GM12872 (cell line): ENCODE measurements at regions not wholly inside any gene's neighbourhood (a gene's known extent, or its start where the extent isn't known, plus 50 kb on each side); places are given as distances from the start of the nearest gene placed in this dataset.

Experiments used
- TF ChIP-seq, protein P1 (sequence below): IDR thresholded peaks from 3 replicates; pipeline ENCODE4 v1.5.1; 2011; ENCODE audit warnings: low read depth, mild to moderate bottlenecking, low read length, moderate library complexity; ENCODE audit not compliant: insufficient read depth

DNA sequence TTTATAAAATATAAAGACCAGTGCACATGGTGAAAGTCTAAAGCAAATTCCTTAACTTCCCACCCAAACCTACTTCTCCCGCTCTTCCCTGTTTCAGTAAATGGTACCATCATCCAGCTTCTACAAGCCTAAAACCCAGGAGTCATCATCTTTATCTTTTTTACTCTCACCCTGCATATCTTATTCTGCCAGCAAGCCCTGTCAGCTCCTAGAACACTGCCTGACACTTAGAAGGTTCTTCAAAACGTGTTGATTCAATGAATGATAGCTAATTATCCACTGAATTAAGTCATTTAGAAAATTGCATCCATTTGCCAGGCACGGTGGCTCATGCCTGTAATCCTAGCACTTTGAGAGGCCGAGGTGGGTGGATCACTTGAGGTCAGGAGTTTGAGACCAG lies 185.7 kb downstream of the TFAP2B start:
- TF ChIP-seq, protein P1, sequence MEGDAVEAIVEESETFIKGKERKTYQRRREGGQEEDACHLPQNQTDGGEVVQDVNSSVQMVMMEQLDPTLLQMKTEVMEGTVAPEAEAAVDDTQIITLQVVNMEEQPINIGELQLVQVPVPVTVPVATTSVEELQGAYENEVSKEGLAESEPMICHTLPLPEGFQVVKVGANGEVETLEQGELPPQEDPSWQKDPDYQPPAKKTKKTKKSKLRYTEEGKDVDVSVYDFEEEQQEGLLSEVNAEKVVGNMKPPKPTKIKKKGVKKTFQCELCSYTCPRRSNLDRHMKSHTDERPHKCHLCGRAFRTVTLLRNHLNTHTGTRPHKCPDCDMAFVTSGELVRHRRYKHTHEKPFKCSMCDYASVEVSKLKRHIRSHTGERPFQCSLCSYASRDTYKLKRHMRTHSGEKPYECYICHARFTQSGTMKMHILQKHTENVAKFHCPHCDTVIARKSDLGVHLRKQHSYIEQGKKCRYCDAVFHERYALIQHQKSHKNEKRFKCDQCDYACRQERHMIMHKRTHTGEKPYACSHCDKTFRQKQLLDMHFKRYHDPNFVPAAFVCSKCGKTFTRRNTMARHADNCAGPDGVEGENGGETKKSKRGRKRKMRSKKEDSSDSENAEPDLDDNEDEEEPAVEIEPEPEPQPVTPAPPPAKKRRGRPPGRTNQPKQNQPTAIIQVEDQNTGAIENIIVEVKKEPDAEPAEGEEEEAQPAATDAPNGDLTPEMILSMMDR = no peak

DNA sequence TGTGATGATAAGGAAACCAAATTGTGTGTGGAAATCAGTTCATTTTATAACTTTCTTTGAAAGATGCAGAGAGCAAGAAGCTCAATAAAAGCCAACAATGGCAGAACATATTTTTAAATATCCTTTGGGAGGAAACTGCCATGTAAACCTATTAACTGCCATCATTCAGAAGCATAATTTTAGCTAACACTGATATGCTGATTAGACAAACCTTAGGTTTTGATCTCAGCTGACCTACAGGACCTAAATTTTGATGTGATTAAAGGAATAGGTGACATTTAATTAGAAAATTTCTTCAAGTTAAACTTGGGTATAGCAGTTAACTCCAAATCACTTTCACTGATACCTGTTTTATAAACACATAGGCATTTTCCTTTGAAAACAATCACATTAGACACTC lies 187.1 kb downstream of the TFAP2B start:
- TF ChIP-seq, protein P1 = no peak

DNA sequence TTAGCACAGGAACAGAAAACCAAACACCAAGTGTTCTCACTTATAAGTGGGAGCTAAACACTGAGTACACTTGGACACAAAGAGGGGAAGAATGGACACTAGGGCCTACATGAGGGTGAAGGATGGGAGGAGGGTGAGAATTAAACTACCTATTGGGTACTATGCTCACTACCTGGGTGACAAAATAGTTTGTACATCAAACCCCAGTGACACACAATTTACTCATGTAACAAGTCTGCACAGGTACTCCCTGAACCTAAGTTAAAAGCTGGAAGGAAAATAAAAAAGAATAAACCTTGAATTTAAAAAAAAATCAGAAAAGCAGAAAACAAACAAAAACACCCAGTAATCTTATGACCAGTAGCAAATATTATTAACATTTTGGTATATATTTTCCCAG lies 188.6 kb downstream of the TFAP2B start:
- TF ChIP-seq, protein P1 = no peak

DNA sequence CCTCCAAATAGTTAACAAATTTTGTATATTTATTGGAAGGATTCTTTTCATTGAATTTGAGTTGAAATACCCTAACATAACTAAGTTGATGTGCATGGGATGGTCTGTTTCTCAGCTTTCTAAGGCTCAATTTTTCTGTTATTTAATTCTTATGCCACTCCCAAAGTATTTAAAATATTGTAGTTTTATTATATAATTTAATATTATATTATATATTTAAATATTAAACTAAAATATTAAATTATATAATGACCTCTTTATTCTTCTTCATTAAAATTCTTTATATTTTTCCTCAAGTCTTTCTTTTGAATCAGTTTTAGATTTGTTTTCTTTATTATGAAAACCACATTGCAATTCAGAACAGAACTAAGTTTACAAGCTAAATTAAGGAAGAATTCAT lies 194.7 kb downstream of the TFAP2B start:
- TF ChIP-seq, protein P1 = no peak

DNA sequence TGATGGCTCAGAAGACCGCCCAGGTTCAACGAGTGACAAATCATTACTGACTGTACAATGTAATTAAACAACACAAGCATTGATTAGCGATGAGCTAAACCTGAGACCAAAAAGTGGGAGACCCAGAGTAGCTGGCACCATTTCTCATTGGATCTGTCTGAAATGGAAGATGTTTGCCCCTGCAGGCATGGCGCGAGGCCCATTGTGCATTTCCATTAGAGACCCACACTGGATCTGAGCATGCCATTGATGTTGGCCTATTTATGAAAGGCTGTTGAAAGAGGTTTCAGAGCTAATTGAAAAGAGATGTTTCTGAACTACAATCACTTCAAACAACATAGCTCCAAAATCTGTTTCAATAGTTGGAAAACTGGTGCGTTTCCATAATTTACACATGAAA lies 196.7 kb downstream of the TFAP2B start:
- TF ChIP-seq, protein P1 = no peak

DNA sequence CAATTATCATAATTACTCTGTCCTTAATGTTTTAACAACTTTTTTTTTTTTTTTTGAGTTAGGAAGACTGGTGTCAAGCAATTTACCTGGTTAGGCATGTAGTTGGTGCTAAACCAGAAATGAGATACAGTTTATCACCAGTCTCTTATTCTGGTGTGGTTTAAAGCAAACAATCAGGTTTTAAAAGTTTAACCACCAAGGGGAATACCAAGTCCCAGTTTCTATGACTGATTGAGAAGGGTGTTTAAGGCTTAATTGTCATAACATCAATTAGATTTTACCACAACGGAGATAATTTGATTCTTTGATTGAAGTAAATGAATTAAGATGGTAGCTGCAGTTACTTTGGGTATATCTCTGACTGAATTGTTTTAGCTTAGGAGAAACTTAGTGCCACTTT lies 197.8 kb downstream of the TFAP2B start:
- TF ChIP-seq, protein P1 = no peak

DNA sequence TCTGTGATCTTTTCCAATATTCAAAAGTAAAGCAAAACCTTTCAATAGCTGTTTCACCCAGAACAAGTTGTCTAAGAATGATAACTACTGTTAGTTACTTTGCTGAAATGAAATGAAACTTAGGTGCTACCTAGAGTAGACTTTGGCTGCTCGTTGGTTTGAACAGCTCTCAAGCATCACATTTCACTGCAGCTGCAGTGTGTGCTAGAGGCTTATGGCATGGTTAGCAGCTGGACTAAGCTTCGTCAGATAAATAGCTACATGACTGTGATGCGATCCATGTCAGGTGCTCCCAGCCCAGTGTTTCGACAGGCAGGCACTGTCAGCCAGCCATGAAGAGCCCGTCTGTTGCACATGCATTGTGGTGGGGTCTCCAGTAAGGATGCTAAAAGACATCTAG lies 201.1 kb downstream of the TFAP2B start:
- TF ChIP-seq, protein P1 = no peak

DNA sequence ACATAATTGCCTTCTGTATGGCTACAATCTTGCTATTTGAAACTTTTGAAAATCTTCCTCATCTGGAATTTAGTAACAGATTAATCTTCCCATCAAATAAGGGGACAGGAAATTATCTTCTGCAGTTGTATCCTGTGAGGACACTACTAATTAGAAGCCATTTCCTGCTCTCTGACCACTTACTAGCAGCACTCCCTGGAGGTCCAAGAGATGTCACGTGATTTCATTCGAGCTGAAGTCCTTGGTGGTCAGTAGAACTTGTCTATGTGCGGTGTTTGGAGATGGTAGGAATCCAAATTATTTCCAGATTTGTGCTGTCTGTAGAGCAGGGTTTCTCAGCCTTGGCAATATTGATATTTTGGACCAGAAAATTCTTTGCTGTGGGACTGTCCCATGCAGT lies 202.5 kb downstream of the TFAP2B start:
- TF ChIP-seq, protein P1 = no peak
